Caco-2 (cell line): ENCODE measurements at regions not wholly inside any gene's neighbourhood (a gene's known extent, or its start where the extent isn't known, plus 50 kb on each side); places are given as distances from the start of the nearest gene placed in this dataset.

Source experiments
- BruUV-seq: library from RNA; stranded (reverse); fragments of 400-500 nt; replicated peaks from 2 replicates; lab custom pipeline; 2021; lab: Mats Ljungman, UMichigan
- CTCF ChIA-PET: fragments of 300-600 bp; sonication (Branson Sonifier 250); formaldehyde crosslinking; loops from one replicate; lab custom pipeline; 2022; ENCODE audit warnings: antibody characterized with exemption; lab: Charles Lee
- POLR2A ChIA-PET: fragments of 300-600 bp; sonication (Branson Sonifier 250); formaldehyde crosslinking; loops from one replicate; lab custom pipeline; 2022; ENCODE audit warnings: antibody characterized with exemption; lab: Charles Lee
- DNase-seq, 2 experiments: peaks; one replicate each; pipeline versions ENCODE4 v3.0.0 to v3.0.0-alpha.2; 2020 to 2022
- H3K27me3 ChIP-seq: replicated peaks from 2 replicates; pipeline ENCODE4 v1.6.0; 2011; ENCODE audit warnings: low read length; ENCODE audit not compliant: control insufficient read depth, insufficient read depth
- H3K36me3 ChIP-seq: 2 replicates; pipeline ENCODE4 v1.5.1; 2011; ENCODE audit warnings: low read length; ENCODE audit not compliant: control insufficient read depth, insufficient read depth
- H3K4me1 ChIP-seq: fragments of 250-450 bp; sonication (Bioruptor Pico); 2 replicates; pipeline ENCODE4 v1.5.1; 2020; ENCODE audit warnings: mild to moderate bottlenecking
- H3K4me3 ChIP-seq: 2 replicates; pipeline ENCODE4 v1.5.1; 2011; ENCODE audit warnings: low read depth, mild to moderate bottlenecking, control low read depth, low read length
- H3K9me3 ChIP-seq: fragments of 250-450 bp; sonication (Bioruptor Pico); 2 replicates; pipeline ENCODE4 v1.5.1; 2020; ENCODE audit warnings: mild to moderate bottlenecking, moderate library complexity
- H3K27ac Mint-ChIP-seq: one replicate; pipeline ENCODE4 v1.8.0; 2022; ENCODE audit warnings: mixed read lengths; ENCODE audit not compliant: unreplicated experiment
- H3K27me3 Mint-ChIP-seq: one replicate; pipeline ENCODE4 v1.8.0; 2022; ENCODE audit warnings: mixed read lengths; ENCODE audit not compliant: insufficient read depth, unreplicated experiment
- H3K36me3 Mint-ChIP-seq: one replicate; pipeline ENCODE4 v1.8.0; 2022; ENCODE audit warnings: mild to moderate bottlenecking, mixed read lengths; ENCODE audit not compliant: insufficient read depth, unreplicated experiment
- H3K4me1 Mint-ChIP-seq: one replicate; pipeline ENCODE4 v1.8.0; 2022; ENCODE audit warnings: low read depth, mixed read lengths; ENCODE audit not compliant: unreplicated experiment
- H3K4me3 Mint-ChIP-seq: one replicate; pipeline ENCODE4 v1.8.0; 2022; ENCODE audit warnings: mild to moderate bottlenecking, moderate library complexity, mixed read lengths; ENCODE audit not compliant: unreplicated experiment
- H3K9me3 Mint-ChIP-seq: one replicate; pipeline ENCODE4 v1.8.0; 2022; ENCODE audit warnings: mixed read lengths; ENCODE audit not compliant: unreplicated experiment
- CTCF ChIP-seq, 2 experiments: fragments of 200-600 bp in 1 of 2; IDR thresholded peaks; 1 replicate in 1 of 2; 2 replicates in 1 of 2; pipeline versions ENCODE4 v1.5.1 to v1.8.0; 2011 to 2022; ENCODE audit warnings: antibody characterized with exemption in 1 of 2, control low read depth in 1 of 2, inconsistent platforms in 1 of 2, low read depth in 1 of 2, low read length in 1 of 2, mild to moderate bottlenecking in 1 of 2, moderate library complexity in 1 of 2; ENCODE audit not compliant: insufficient read depth in 1 of 2, severe bottlenecking in 1 of 2, unreplicated experiment in 1 of 2
- intact Hi-C: fragments of 100-400 bp; cut with micrococcal nuclease; formaldehyde crosslinking; loops from one replicate; pipeline ENCODE4 v1.10.0; 2022; ENCODE audit not compliant: unreplicated experiment

- H3K27ac Mint-ChIP-seq = no peak overlapping the region
- POLR2A ChIA-PET = no interaction called here
- no peaks in the 10 kb centered on the region for H3K27me3 ChIP-seq
- DNase-seq = no peak
- CTCF ChIA-PET = no interaction called here
- peaks cover 5% of the 10 kb centered on the region for H3K4me1 Mint-ChIP-seq
- no peaks in the 10 kb centered on the region for H3K36me3 ChIP-seq
- H3K4me3 ChIP-seq = no peak overlapping the region
- H3K9me3 Mint-ChIP-seq = no peaks in the 10 kb centered on the region
- no peaks in the 10 kb centered on the region for H3K36me3 Mint-ChIP-seq
- 0 out of 2 replicates have a peak, but pooled peaks cover 9% of the 10 kb centered on the region for H3K4me1 ChIP-seq
- no peak overlapping the region for H3K4me3 Mint-ChIP-seq
- TF ChIP-seq CTCF (IDR thresholded peaks at IDR 0.05; ENCODE audit: insufficient read depth in 1 of 2, low read depth in 1 of 2, low read length in 1 of 2, severe bottlenecking in 1 of 2, unreplicated experiment in 1 of 2) = no peak
- intact Hi-C loops = no loop called here
- BruUV-seq = no TSS peak
- no peaks in the 10 kb centered on the region for H3K9me3 ChIP-seq
- H3K27me3 Mint-ChIP-seq = no peaks in the 10 kb centered on the region
Observed at GRCh38 chr10:59018977-59019376, 157.5 kb upstream of the PHYHIPL start.

- H3K4me1 Mint-ChIP-seq = peaks cover 5% of the 10 kb centered on the region
- no peaks in the 10 kb centered on the region for H3K36me3 Mint-ChIP-seq
- H3K4me3 Mint-ChIP-seq = no peak overlapping the region
- Histone ChIP-seq H3K36me3 (no peaks in the 10 kb centered on the region), H3K9me3 (no peaks in the 10 kb centered on the region), H3K27me3 (no peaks in the 10 kb centered on the region), H3K4me3 (no peak overlapping the region), H3K4me1 (0 out of 2 replicates have a peak, but pooled peaks cover 9% of the 10 kb centered on the region)
- ChIA-PET CTCF (no interaction called here), POLR2A (no interaction called here)
- intact Hi-C loops = no loop called here
- no peak overlapping the region for H3K27ac Mint-ChIP-seq
- no peaks in the 10 kb centered on the region for H3K27me3 Mint-ChIP-seq
- TF ChIP-seq CTCF (IDR thresholded peaks at IDR 0.05; ENCODE audit: insufficient read depth in 1 of 2, low read depth in 1 of 2, low read length in 1 of 2, severe bottlenecking in 1 of 2, unreplicated experiment in 1 of 2) = no peak
- no TSS peak for BruUV-seq
- DNase-seq = no peak
- no peaks in the 10 kb centered on the region for H3K9me3 Mint-ChIP-seq
Observed at GRCh38 chr10:59019603-59020002, 156.8 kb upstream of the PHYHIPL start.

GRCh38 chr10:59020502-59020901 is 155.9 kb upstream of the PHYHIPL start:
- intact Hi-C loops = no loop called here
- no peaks in the 10 kb centered on the region for H3K36me3 Mint-ChIP-seq
- no peak for DNase-seq
- Histone ChIP-seq H3K27me3 (no peaks in the 10 kb centered on the region), H3K4me1 (0 out of 2 replicates have a peak, but pooled peaks cover 9% of the 10 kb centered on the region), H3K4me3 (no peak overlapping the region), H3K9me3 (no peaks in the 10 kb centered on the region), H3K36me3 (no peaks in the 10 kb centered on the region)
- H3K27me3 Mint-ChIP-seq = no peaks in the 10 kb centered on the region
- no peaks in the 10 kb centered on the region for H3K9me3 Mint-ChIP-seq
- no TSS peak for BruUV-seq
- ChIA-PET CTCF (no interaction called here), POLR2A (no interaction called here)
- no peak overlapping the region for H3K27ac Mint-ChIP-seq
- TF ChIP-seq CTCF (IDR thresholded peaks at IDR 0.05; ENCODE audit: insufficient read depth in 1 of 2, low read depth in 1 of 2, low read length in 1 of 2, severe bottlenecking in 1 of 2, unreplicated experiment in 1 of 2) = no peak
- peaks cover 5% of the 10 kb centered on the region for H3K4me1 Mint-ChIP-seq
- no peak overlapping the region for H3K4me3 Mint-ChIP-seq
